ENCODE measurements at regions not wholly inside any gene's neighbourhood (a gene's known extent, or its start where the extent isn't known, plus 50 kb on each side); places are given as distances from the start of the nearest gene placed in this dataset.

DNA sequence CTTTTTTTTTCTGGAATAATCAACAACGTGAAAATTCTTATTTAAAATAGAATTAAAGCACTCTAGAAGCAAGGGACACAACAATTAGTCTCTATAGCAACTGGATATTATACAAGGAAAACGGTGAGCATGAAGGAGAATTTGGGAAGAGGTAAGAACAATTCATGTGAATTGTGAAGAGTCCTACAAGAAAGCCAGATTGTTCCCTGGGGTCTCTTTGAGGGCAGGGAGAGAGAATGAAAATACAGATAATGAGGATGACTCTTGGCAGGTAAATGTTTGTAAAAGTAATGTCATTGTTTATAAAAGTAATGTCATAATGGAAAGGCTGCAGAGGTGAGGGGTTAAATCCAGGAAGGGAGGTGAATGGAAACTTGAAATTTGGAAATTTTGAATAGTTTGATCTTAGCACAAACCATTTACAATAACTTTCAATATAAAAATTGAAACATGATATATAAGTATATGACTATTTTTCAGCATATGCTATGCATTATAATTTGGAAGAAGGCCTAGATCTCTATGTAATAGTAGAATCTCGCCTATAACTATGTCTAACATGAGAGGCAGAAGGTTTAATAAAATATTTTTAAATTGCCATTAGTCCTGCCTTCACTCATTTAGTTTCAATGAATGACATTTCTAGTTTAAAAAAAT is 378.8 kb upstream of the DCN start:
- no peak overlapping the region for H3K4me3 ChIP-seq (ENCODE audit: insufficient read depth, low read depth, low read length)
- no peaks in the 10 kb centered on the region for H3K27me3 ChIP-seq (ENCODE audit: control insufficient read depth, insufficient read depth, low read length)
- no peak for DNase-seq
- no peaks in the 10 kb centered on the region for H3K36me3 ChIP-seq (replicated peaks; ENCODE audit: control insufficient read depth, insufficient read depth, low read length)

GRCh38 chr12:91556909-91557308 is 374.3 kb upstream of the DCN start:
- no peak overlapping the region for H3K4me3 ChIP-seq (ENCODE audit: insufficient read depth, low read depth, low read length)
- no peak for DNase-seq

DNA sequence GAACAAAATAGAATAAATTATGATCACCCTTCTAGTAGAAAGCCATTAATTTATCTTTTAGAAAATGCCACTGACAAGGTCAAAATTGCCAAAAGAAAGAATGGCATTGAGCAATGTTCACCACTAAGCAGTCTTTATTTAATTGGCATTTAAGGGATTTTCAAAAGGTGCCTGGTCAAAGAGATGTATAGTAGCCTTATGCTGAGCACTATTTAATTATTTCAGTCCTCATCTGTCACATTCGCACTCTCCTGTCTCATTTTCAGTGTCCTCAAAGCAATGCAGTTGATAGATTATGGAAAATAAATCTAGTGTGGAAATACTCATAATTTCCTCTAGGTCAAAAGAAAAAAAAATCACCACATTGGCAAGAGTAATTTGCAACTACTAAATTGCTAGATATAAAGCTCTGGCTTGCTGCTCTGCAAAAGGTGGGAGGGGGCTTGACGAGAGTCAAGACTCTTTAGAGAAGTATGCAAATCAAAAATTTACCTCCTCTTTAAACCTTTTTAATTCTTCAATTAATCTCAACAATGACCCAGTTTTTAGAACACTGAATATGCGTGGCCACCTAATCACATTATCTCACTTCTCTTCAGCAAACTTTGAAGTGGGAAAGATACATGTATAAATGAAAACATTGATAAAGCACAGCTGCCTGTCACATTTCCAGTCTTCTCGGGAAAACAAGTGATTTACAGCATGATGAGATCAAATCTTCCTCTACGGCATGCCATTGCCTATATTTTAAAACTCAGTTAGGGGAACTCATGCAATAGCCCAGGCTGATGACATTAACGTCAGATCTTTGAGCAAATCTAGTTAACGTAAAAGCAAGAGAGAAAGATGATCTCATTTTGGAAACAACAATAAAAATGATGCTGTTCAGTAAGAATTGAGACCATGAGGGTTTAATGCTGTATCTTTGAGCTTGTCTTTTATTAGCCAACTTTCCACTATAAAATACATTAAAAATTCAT is 373.1 kb upstream of the DCN start:
- Histone ChIP-seq H3K27me3 (ENCODE audit: control insufficient read depth, insufficient read depth, low read length) (no peaks in the 10 kb centered on the region), H3K4me3 (ENCODE audit: insufficient read depth, low read depth, low read length) (no peak overlapping the region), H3K36me3 (replicated peaks; ENCODE audit: control insufficient read depth, insufficient read depth, low read length) (no peaks in the 10 kb centered on the region)
- no peak for DNase-seq

More at GRCh38 chr12:91556909-91557308, 374.3 kb upstream of the DCN start:
- Histone ChIP-seq H3K36me3 (replicated peaks; ENCODE audit: control insufficient read depth, insufficient read depth, low read length) (no peaks in the 10 kb centered on the region), H3K27me3 (ENCODE audit: control insufficient read depth, insufficient read depth, low read length) (no peaks in the 10 kb centered on the region)

DNA sequence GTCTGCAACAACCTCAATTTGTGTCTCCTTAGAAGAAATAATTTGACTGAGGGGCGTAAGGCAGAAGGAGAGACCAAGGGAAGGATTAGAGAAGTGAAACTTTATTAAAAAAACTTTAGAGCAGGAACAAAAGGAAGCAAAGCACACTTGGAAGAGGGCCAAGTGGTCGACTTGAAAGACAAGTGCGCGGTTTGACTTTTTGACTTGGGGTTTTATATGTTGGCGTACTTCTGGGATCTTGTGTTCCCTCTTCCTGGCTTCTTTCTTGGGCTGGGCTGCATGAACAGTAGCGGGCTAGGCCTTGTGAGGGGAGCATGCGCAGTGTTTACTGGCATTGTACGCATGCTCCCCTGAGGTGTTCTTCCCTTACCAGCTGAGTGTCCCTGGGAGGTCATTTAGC is 369.3 kb upstream of the DCN start:
- H3K36me3 ChIP-seq (replicated peaks; ENCODE audit: control insufficient read depth, insufficient read depth, low read length) = no peaks in the 10 kb centered on the region
- no peak overlapping the region for H3K4me3 ChIP-seq (ENCODE audit: insufficient read depth, low read depth, low read length)
- DNase-seq = no peak
- no peaks in the 10 kb centered on the region for H3K27me3 ChIP-seq (ENCODE audit: control insufficient read depth, insufficient read depth, low read length)

DNA sequence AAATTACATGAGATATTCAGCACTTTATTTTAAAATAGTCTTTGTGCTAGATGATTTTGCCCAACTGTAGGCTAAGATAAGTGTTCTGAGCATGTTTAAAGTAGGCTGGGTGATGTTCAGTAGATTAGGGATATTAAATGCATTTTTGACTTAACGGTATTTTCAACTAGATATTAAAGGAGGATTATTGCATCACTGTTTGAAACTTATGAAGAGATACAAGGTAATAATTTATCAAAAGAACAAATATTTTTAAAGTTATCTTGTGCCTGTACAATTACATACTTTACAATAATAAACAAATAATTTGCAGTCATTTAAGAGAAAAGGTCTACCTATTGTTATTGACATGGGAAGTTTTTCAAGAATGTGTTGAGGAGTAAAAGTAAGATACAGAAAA is 368.6 kb upstream of the DCN start:
- Histone ChIP-seq H3K4me3 (ENCODE audit: insufficient read depth, low read depth, low read length) (no peak overlapping the region), H3K27me3 (ENCODE audit: control insufficient read depth, insufficient read depth, low read length) (no peaks in the 10 kb centered on the region), H3K36me3 (replicated peaks; ENCODE audit: control insufficient read depth, insufficient read depth, low read length) (no peaks in the 10 kb centered on the region)
- no peak for DNase-seq

GRCh38 chr12:91542666-91543065 is 360.0 kb upstream of the DCN start:
- H3K4me3 ChIP-seq (ENCODE audit: insufficient read depth, low read depth, low read length) = no peak overlapping the region
- no peak for DNase-seq
- H3K36me3 ChIP-seq (replicated peaks; ENCODE audit: control insufficient read depth, insufficient read depth, low read length) = no peaks in the 10 kb centered on the region
- no peaks in the 10 kb centered on the region for H3K27me3 ChIP-seq (ENCODE audit: control insufficient read depth, insufficient read depth, low read length)

GRCh38 chr12:91542067-91542466 is 359.4 kb upstream of the DCN start:
- DNase-seq = no peak
- no peak overlapping the region for H3K4me3 ChIP-seq (ENCODE audit: insufficient read depth, low read depth, low read length)
- no peaks in the 10 kb centered on the region for H3K36me3 ChIP-seq (replicated peaks; ENCODE audit: control insufficient read depth, insufficient read depth, low read length)
- H3K27me3 ChIP-seq (ENCODE audit: control insufficient read depth, insufficient read depth, low read length) = no peaks in the 10 kb centered on the region

DNA sequence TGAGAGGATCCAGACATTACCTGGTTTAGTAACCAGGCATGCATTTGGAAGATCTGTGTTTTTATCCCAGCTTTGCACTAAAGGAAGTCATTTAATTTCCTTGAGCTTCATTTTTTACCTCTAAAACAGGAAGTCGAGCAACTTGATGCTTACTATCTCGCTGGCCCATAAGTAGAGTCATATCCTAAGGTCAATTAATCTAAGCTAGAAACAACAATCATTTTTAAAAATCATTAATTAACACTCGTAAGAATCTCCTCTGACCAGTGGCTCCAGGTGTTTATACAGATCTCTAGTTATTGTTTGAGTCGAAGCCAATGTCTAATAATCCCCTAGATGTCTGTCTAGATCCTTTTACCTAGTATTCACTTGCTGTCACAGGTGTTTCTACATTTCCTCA is 355.8 kb upstream of the DCN start:
- H3K27me3 ChIP-seq (ENCODE audit: control insufficient read depth, insufficient read depth, low read length) = no peaks in the 10 kb centered on the region
- H3K36me3 ChIP-seq (replicated peaks; ENCODE audit: control insufficient read depth, insufficient read depth, low read length) = no peaks in the 10 kb centered on the region
- DNase-seq = no peak
- no peak overlapping the region for H3K4me3 ChIP-seq (ENCODE audit: insufficient read depth, low read depth, low read length)

DNA sequence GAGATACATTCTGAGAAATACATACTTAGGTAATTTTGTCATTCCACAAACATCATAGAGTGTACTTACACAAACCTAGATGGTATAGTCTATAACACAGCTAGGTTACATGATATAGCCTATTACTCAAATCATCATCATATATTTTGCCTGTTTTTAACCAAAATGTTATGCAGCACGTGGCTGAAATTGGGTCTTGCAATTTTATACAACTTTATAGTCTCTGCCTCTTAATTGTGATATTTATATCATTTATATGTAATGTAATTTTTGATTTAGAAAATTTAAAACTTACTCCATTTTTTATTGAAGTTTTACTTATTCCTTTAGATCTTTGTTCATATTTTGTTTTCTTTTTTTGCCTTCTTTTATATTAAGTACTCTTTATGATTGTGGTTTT is 350.7 kb upstream of the DCN start:
- Histone ChIP-seq H3K27me3 (ENCODE audit: control insufficient read depth, insufficient read depth, low read length) (no peaks in the 10 kb centered on the region), H3K36me3 (replicated peaks; ENCODE audit: control insufficient read depth, insufficient read depth, low read length) (no peaks in the 10 kb centered on the region), H3K4me3 (ENCODE audit: insufficient read depth, low read depth, low read length) (no peak overlapping the region)
- DNase-seq = no peak

- Histone ChIP-seq H3K4me3 (ENCODE audit: insufficient read depth, low read depth, low read length) (no peak overlapping the region), H3K36me3 (replicated peaks; ENCODE audit: control insufficient read depth, insufficient read depth, low read length) (no peaks in the 10 kb centered on the region), H3K27me3 (ENCODE audit: control insufficient read depth, insufficient read depth, low read length) (no peaks in the 10 kb centered on the region)
- no peak for DNase-seq
These were observed 347.2 kb upstream of the DCN start for GRCh38 chr12:91529829-91530228.

DNA sequence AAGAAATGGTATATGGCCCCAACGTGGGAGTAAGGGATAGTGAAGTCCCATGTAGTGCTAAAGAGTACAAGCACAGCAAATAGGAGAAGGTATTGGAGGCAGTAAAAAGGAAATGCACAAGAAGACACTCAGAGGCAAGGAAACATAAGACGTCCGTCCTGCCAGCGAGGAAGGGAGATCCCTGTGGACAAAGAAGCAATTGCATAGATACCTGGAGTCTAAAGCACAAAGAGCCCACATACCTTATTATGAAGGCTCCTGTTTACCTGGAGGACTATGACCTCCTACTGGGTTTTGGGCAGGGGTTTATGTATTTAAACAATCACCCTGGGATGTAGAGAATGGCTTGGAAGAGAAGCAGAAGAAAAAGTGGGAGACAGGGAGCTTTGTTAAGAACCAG is 341.2 kb upstream of the DCN start:
- Histone ChIP-seq H3K36me3 (replicated peaks; ENCODE audit: control insufficient read depth, insufficient read depth, low read length) (no peaks in the 10 kb centered on the region), H3K27me3 (ENCODE audit: control insufficient read depth, insufficient read depth, low read length) (no peaks in the 10 kb centered on the region), H3K4me3 (ENCODE audit: insufficient read depth, low read depth, low read length) (no peak overlapping the region)
- peak; percentile 16 for DNase-seq

GRCh38 chr12:91516695-91517047 is 334.1 kb upstream of the DCN start:
- H3K27me3 ChIP-seq (ENCODE audit: control insufficient read depth, insufficient read depth, low read length) = no peaks in the 10 kb centered on the region
- H3K4me3 ChIP-seq (ENCODE audit: insufficient read depth, low read depth, low read length) = no peak overlapping the region
- DNase-seq = no peak
- H3K36me3 ChIP-seq (replicated peaks; ENCODE audit: control insufficient read depth, insufficient read depth, low read length) = no peaks in the 10 kb centered on the region

GRCh38 chr12:91515944-91516694 is 333.5 kb upstream of the DCN start:
- no peak for DNase-seq
- H3K36me3 ChIP-seq (replicated peaks; ENCODE audit: control insufficient read depth, insufficient read depth, low read length) = no peaks in the 10 kb centered on the region
- no peaks in the 10 kb centered on the region for H3K27me3 ChIP-seq (ENCODE audit: control insufficient read depth, insufficient read depth, low read length)
- H3K4me3 ChIP-seq (ENCODE audit: insufficient read depth, low read depth, low read length) = no peak overlapping the region

GRCh38 chr12:91513313-91513712 is 330.7 kb upstream of the DCN start:
- DNase-seq = no peak
- H3K27me3 ChIP-seq (ENCODE audit: control insufficient read depth, insufficient read depth, low read length) = no peaks in the 10 kb centered on the region
- no peaks in the 10 kb centered on the region for H3K36me3 ChIP-seq (replicated peaks; ENCODE audit: control insufficient read depth, insufficient read depth, low read length)
- no peak overlapping the region for H3K4me3 ChIP-seq (ENCODE audit: insufficient read depth, low read depth, low read length)

Measured in H7 (cell line).